Heart left ventricle (tissue), 13 donors: ENCODE measurements at regions not wholly inside any gene's neighbourhood (a gene's known extent, or its start where the extent isn't known, plus 50 kb on each side); places are given as distances from the start of the nearest gene placed in this dataset.

ENCODE experiments used
- CTCF ChIP-seq, 12 donors: fragments of 200-600 bp; sonication (generic) in 4 of 12; IDR thresholded peaks; one replicate each; pipeline versions ENCODE4 v1.5.0 to v1.8.0; 2018 to 2022; ENCODE audit warnings: antibody characterized with exemption in 12 of 12, mild to moderate bottlenecking in 5 of 12
- POLR2A ChIP-seq, 2 donors: fragments of 450-650 bp; IDR thresholded peaks; one replicate each; pipeline ENCODE4 v1.6.1; 2017; ENCODE audit warnings: antibody characterized with exemption in 2 of 2, mild to moderate bottlenecking in 2 of 2, moderate library complexity in 2 of 2
- donor health status: ischemic (EF 13 %, LVEDD 7.1; RV severe dilation, severe dysfunction).
- donor health status: DM: no; HTN: yes; CAD: no.
- donor health status: DM: no; HTN: no; CAD: no.
- donor health status: ischemic (EF 25% LVEDD 6.9; RV normal size, moderate dysfunction).
- donor health status: ischemic (EF 25% LVEDD 5.7; RV mildly dilated, moderate dysfunction).
- donor health status: ischemic (EF 35%, LVEDD 5.7; RV mildly dilated, moderate dysfunction).
- donor health status: nonischemic (EF 11% LVEDD 7.7; RV severe dilation, severe dysfunction).
- donor health status: DM: yes; HTN: yes; CAD: no.
- donor health status: PGD.
- donor health status: ischemic (EF 29% LVEDD 5.4; RV normal size, mild dysfunction).
- donor health status: nonischemic (EF 23%, LVEDD 6.1; RV moderate dilation, normal function).

- TF ChIP-seq CTCF (IDR thresholded peaks at IDR 0.05) (no peak), POLR2A (IDR thresholded peaks at IDR 0.05) (no peak)
Measured at GRCh38 chr18:70709720-70710119, 420.9 kb downstream of the SOCS6 start.
